GDM1 (cell line): ENCODE measurements at regions not wholly inside any gene's neighbourhood (a gene's known extent, or its start where the extent isn't known, plus 50 kb on each side); places are given as distances from the start of the nearest gene placed in this dataset.

Source experiments
- DNase-seq: peaks from one replicate; lab custom pipeline; 2025; lab: John Stamatoyannopoulos, UW

GRCh38 chr13:59112221-59112718 lies 1051.5 kb downstream of the DIAPH3 start:
- DNase-seq: no peak

GRCh38 chr13:59119475-59119874 lies 1044.3 kb downstream of the DIAPH3 start:
- DNase-seq: no peak

- no peak for DNase-seq
Observed at GRCh38 chr13:59120297-59120843, 1043.4 kb downstream of the DIAPH3 start.

GRCh38 chr13:59121507-59121906 lies 1042.2 kb downstream of the DIAPH3 start:
- DNase-seq: no peak

- DNase-seq: no peak
Observed at GRCh38 chr13:59126474-59126873, 1037.3 kb downstream of the DIAPH3 start.

GRCh38 chr13:59133903-59134302 lies 1029.8 kb downstream of the DIAPH3 start:
- DNase-seq: no peak

- no peak for DNase-seq
Observed at GRCh38 chr13:59144700-59145099, 1019.0 kb downstream of the DIAPH3 start.

GRCh38 chr13:59145381-59145780 lies 1018.3 kb downstream of the DIAPH3 start:
- DNase-seq: no peak

- no peak for DNase-seq
Observed at GRCh38 chr13:59157181-59157580, 1006.5 kb downstream of the DIAPH3 start.

GRCh38 chr13:59166174-59166573 lies 997.6 kb downstream of the DIAPH3 start:
- no peak for DNase-seq

- no peak for DNase-seq
Observed at GRCh38 chr13:59172076-59172475, 991.7 kb downstream of the DIAPH3 start.

GRCh38 chr13:59176775-59177174 lies 987.0 kb downstream of the DIAPH3 start:
- DNase-seq: no peak

GRCh38 chr13:59178344-59178743 lies 985.4 kb downstream of the DIAPH3 start:
- no peak for DNase-seq

GRCh38 chr13:59182241-59182640 lies 981.5 kb downstream of the DIAPH3 start:
- no peak for DNase-seq

GRCh38 chr13:59197397-59197796 lies 966.3 kb downstream of the DIAPH3 start:
- DNase-seq: no peak

GRCh38 chr13:59201841-59202240 lies 961.9 kb downstream of the DIAPH3 start:
- DNase-seq: no peak

- no peak for DNase-seq
Observed at GRCh38 chr13:59203855-59204254, 959.9 kb downstream of the DIAPH3 start.

GRCh38 chr13:59205501-59205900 lies 958.2 kb downstream of the DIAPH3 start:
- DNase-seq: no peak

- no peak for DNase-seq
Observed at GRCh38 chr13:59208405-59209195, 955.1 kb downstream of the DIAPH3 start.

- no peak for DNase-seq
Observed at GRCh38 chr13:59210543-59210942, 953.2 kb downstream of the DIAPH3 start.

- DNase-seq: no peak
Observed at GRCh38 chr13:59211606-59212005, 952.1 kb downstream of the DIAPH3 start.

GRCh38 chr13:59229401-59229800 lies 934.3 kb downstream of the DIAPH3 start:
- no peak for DNase-seq

GRCh38 chr13:59229861-59230260 lies 933.9 kb downstream of the DIAPH3 start:
- DNase-seq: no peak
